WTC11 (cell line): ENCODE measurements at regions not wholly inside any gene's neighbourhood (a gene's known extent, or its start where the extent isn't known, plus 50 kb on each side); places are given as distances from the start of the nearest gene placed in this dataset.

Source experiments
- ATAC-seq: fragments of 200-7000 bp; cut with Tn5 transposase; 2 replicates; pipeline ENCODE4 v1.10.0; 2021; ENCODE audit warnings: mild to moderate bottlenecking, moderate library complexity
- CTCF ChIA-PET: fragments of 300-600 bp; sonication (Branson Sonifier 250); formaldehyde crosslinking; loops from one replicate; lab custom pipeline; 2021; ENCODE audit warnings: antibody characterized with exemption; lab: Charles Lee
- POLR2A ChIA-PET: fragments of 350-600 bp; sonication (Branson Sonifier 250); formaldehyde crosslinking; loops from one replicate; lab custom pipeline; 2021; ENCODE audit warnings: antibody characterized with exemption; lab: Charles Lee
- DNase-seq: peaks from one replicate; pipeline ENCODE4 v3.0.0; 2021; ENCODE audit warnings: low spot score
- H3K27ac Mint-ChIP-seq: 2 replicates; pipeline ENCODE4 v1.8.0; 2021; ENCODE audit warnings: mixed read lengths
- H3K27me3 Mint-ChIP-seq: 2 replicates; pipeline ENCODE4 v1.8.0; 2021; ENCODE audit warnings: low read depth, mild to moderate bottlenecking, moderate library complexity, mixed read lengths
- H3K36me3 Mint-ChIP-seq: 2 replicates; pipeline ENCODE4 v1.8.0; 2021; ENCODE audit warnings: mixed read lengths
- H3K4me1 Mint-ChIP-seq: 2 replicates; pipeline ENCODE4 v1.8.0; 2022; ENCODE audit warnings: mixed read lengths
- H3K4me3 Mint-ChIP-seq: 2 replicates; pipeline ENCODE4 v1.8.0; 2021; ENCODE audit warnings: mild to moderate bottlenecking, moderate library complexity, mixed read lengths
- H3K9me3 Mint-ChIP-seq: 2 replicates; pipeline ENCODE4 v1.8.0; 2021; ENCODE audit warnings: mixed read lengths
- ELF4 ChIP-seq: sonication (generic); formaldehyde crosslinking; IDR thresholded peaks from 2 replicates; pipeline ENCODE4 v1.8.1; 2022; ENCODE audit warnings: low read depth, mild to moderate bottlenecking, moderate library complexity, missing genetic modification reagents
- FOXJ3 ChIP-seq: sonication (generic); formaldehyde crosslinking; IDR thresholded peaks from 2 replicates; pipeline ENCODE4 v1.9.0; 2021; ENCODE audit warnings: missing genetic modification reagents, mild to moderate bottlenecking, borderline replicate concordance
- GTF2I ChIP-seq: fragments of 250-450 bp; sonication (Bioruptor Pico); conservative IDR thresholded peaks from 2 replicates; pipeline ENCODE4 v1.4.0; 2021; ENCODE audit warnings: mild to moderate bottlenecking
- HMGXB4 ChIP-seq: sonication (generic); formaldehyde crosslinking; IDR thresholded peaks from 2 replicates; pipeline ENCODE4 v1.8.1; 2023; ENCODE audit warnings: mild to moderate bottlenecking, moderate library complexity, missing genetic modification reagents
- SP1 ChIP-seq: sonication (generic); formaldehyde crosslinking; conservative IDR thresholded peaks from 2 replicates; pipeline ENCODE4 v1.8.1; 2022; ENCODE audit warnings: missing genetic modification reagents
- USF2 ChIP-seq: sonication (generic); formaldehyde crosslinking; IDR thresholded peaks from 2 replicates; pipeline ENCODE4 v1.8.1; 2023; ENCODE audit warnings: mild to moderate bottlenecking, missing genetic modification reagents, moderate library complexity
- ZNF121 ChIP-seq: sonication (generic); formaldehyde crosslinking; IDR thresholded peaks from 2 replicates; pipeline ENCODE4 v1.8.0; 2023; ENCODE audit warnings: missing genetic modification reagents
- ZNF671 ChIP-seq: fragments of 250-450 bp; sonication (Bioruptor Pico); IDR thresholded peaks from 2 replicates; pipeline ENCODE4 v1.8.0; 2021; ENCODE audit warnings: mild to moderate bottlenecking
- TF ChIP-seq, protein P1 (sequence below): sonication (generic); formaldehyde crosslinking; IDR thresholded peaks from 2 replicates; pipeline ENCODE4 v1.8.1; 2023; ENCODE audit warnings: mild to moderate bottlenecking, missing genetic modification reagents, moderate library complexity
- TF ChIP-seq, protein P2 (sequence below): sonication (generic); formaldehyde crosslinking; IDR thresholded peaks from 2 replicates; pipeline ENCODE4 v1.8.1; 2022; ENCODE audit warnings: missing genetic modification reagents, borderline replicate concordance
- TF ChIP-seq, protein P3 (sequence below): sonication (generic); formaldehyde crosslinking; IDR thresholded peaks from 2 replicates; pipeline ENCODE4 v1.8.0; 2022; ENCODE audit warnings: missing genetic modification reagents

DNA sequence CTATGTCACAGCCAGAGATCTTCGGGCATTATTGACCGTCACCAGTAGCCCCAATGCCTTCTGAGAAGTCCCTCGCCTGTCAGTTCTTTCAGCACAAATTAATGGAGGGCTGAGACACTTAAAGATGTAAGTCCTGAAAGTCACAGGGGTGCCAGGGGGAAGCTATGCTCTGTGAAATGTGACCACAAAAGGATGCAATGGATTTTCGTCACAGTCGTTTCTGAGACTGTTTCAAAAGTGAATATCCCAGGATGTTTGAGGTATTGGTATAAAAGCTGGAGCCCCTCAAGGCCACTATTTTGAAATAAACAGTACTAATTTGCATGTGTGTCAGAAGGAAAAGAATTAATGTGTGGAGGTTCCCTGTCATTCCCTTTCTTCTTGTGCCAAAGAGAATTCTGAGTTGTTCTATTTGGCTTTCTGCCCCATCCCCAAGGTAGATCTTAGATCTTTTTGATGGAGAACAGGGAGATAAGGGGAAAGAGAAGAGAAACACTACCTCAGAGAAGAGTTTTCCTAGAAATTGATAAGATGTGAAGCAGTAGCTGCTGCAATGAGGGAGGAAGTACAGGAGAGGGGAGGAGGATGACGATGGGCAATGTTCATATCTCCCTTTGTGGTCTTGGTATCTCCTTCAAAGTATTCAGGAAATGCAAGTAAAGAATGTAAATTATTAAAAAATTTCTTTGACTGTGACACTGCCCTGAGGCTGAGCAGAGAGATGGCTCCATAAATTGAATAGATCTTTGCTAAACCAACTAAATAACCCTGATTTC, 101.8 kb upstream of the NAP1L1 start:
- Mint-ChIP-seq H3K27ac (no peak overlapping the region), H3K27me3 (no peaks in the 10 kb centered on the region), H3K9me3 (no peaks in the 10 kb centered on the region), H3K4me3 (no peak overlapping the region), H3K4me1 (peaks cover 4% of the 10 kb centered on the region), H3K36me3 (no peaks in the 10 kb centered on the region)
- ATAC-seq (no peak), DNase-seq (no peak)
- ChIA-PET CTCF (no interaction called here), POLR2A (no interaction called here)
- no peak for TF ChIP-seq GTF2I (CRISPR knock-in tag)
- TF ChIP-seq, protein P1, sequence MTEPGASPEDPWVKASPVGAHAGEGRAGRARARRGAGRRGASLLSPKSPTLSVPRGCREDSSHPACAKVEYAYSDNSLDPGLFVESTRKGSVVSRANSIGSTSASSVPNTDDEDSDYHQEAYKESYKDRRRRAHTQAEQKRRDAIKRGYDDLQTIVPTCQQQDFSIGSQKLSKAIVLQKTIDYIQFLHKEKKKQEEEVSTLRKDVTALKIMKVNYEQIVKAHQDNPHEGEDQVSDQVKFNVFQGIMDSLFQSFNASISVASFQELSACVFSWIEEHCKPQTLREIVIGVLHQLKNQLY (CRISPR knock-in tag), result no peak
- TF ChIP-seq FOXJ3 (CRISPR knock-in tag), result no peak
- no peak for TF ChIP-seq ZNF671
- TF ChIP-seq USF2 (CRISPR knock-in tag), result no peak
- TF ChIP-seq ZNF121 (CRISPR knock-in tag), result no peak
- no peak for TF ChIP-seq HMGXB4 (CRISPR knock-in tag)
- TF ChIP-seq, protein P2, sequence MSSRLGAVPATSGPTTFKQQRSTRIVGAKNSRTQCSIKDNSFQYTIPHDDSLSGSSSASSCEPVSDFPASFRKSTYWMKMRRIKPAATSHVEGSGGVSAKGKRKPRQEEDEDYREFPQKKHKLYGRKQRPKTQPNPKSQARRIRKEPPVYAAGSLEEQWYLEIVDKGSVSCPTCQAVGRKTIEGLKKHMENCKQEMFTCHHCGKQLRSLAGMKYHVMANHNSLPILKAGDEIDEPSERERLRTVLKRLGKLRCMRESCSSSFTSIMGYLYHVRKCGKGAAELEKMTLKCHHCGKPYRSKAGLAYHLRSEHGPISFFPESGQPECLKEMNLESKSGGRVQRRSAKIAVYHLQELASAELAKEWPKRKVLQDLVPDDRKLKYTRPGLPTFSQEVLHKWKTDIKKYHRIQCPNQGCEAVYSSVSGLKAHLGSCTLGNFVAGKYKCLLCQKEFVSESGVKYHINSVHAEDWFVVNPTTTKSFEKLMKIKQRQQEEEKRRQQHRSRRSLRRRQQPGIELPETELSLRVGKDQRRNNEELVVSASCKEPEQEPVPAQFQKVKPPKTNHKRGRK (CRISPR knock-in tag), result no peak

- H3K27ac Mint-ChIP-seq, result no peak overlapping the region
- H3K4me3 Mint-ChIP-seq, result no peak overlapping the region
Measured at GRCh38 chr12:76183459-76184186, 99.1 kb upstream of the NAP1L1 start.

More at GRCh38 chr12:76183459-76184186, 99.1 kb upstream of the NAP1L1 start:
- Mint-ChIP-seq H3K27me3 (no peaks in the 10 kb centered on the region), H3K36me3 (no peaks in the 10 kb centered on the region), H3K4me1 (peaks cover 4% of the 10 kb centered on the region), H3K9me3 (no peaks in the 10 kb centered on the region)
- ATAC-seq (no peak), DNase-seq (no peak)
- POLR2A ChIA-PET, result no interaction called here
- TF ChIP-seq SP1 (CRISPR knock-in tag) (no peak), ELF4 (CRISPR knock-in tag) (no peak), ZNF671 (no peak)
- TF ChIP-seq, protein P3, sequence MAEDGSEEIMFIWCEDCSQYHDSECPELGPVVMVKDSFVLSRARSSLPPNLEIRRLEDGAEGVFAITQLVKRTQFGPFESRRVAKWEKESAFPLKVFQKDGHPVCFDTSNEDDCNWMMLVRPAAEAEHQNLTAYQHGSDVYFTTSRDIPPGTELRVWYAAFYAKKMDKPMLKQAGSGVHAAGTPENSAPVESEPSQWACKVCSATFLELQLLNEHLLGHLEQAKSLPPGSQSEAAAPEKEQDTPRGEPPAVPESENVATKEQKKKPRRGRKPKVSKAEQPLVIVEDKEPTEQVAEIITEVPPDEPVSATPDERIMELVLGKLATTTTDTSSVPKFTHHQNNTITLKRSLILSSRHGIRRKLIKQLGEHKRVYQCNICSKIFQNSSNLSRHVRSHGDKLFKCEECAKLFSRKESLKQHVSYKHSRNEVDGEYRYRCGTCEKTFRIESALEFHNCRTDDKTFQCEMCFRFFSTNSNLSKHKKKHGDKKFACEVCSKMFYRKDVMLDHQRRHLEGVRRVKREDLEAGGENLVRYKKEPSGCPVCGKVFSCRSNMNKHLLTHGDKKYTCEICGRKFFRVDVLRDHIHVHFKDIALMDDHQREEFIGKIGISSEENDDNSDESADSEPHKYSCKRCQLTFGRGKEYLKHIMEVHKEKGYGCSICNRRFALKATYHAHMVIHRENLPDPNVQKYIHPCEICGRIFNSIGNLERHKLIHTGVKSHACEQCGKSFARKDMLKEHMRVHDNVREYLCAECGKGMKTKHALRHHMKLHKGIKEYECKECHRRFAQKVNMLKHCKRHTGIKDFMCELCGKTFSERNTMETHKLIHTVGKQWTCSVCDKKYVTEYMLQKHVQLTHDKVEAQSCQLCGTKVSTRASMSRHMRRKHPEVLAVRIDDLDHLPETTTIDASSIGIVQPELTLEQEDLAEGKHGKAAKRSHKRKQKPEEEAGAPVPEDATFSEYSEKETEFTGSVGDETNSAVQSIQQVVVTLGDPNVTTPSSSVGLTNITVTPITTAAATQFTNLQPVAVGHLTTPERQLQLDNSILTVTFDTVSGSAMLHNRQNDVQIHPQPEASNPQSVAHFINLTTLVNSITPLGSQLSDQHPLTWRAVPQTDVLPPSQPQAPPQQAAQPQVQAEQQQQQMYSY (CRISPR knock-in tag), result no peak
- CTCF ChIA-PET, result no interaction called here
